ENCODE measurements at regions not wholly inside any gene's neighbourhood (a gene's known extent, or its start where the extent isn't known, plus 50 kb on each side); places are given as distances from the start of the nearest gene placed in this dataset.
"Not testable (repeated sequence)": the region's sequence is repeated elsewhere in the genome, so short reads cannot be mapped to it uniquely, and the experiment has no call there.

DNA sequence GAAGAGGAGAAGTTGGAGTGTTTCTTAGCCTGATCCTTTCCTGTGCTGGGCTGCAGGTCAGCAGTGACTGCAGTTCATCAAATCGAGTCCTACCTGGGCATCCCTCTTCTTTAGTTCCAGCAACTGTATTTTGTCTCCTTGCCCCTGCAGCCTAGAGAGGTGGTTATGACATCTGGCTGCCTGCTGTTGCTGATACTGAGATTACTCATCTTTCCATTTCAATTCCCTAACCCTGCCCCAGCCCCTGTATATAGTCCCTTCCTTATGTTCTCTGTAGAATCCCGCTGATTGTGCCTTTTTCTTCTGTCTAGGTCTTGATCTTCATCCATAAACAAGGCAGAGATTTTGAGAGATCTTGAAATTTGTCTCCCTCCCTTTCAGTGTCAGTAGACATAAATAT, 393.3 kb downstream of the EDEM1 start:
- DNase-seq (no peak), ATAC-seq (no peak)
- Mint-ChIP-seq H3K4me3 (no peak overlapping the region), H3K9me3 (no peaks in the 10 kb centered on the region), H3K4me1 (no peaks in the 10 kb centered on the region), H3K27ac (peak overlapping the region in 1 of 2 donors; percentile 49), H3K27me3 (no peaks in the 10 kb centered on the region)

DNA sequence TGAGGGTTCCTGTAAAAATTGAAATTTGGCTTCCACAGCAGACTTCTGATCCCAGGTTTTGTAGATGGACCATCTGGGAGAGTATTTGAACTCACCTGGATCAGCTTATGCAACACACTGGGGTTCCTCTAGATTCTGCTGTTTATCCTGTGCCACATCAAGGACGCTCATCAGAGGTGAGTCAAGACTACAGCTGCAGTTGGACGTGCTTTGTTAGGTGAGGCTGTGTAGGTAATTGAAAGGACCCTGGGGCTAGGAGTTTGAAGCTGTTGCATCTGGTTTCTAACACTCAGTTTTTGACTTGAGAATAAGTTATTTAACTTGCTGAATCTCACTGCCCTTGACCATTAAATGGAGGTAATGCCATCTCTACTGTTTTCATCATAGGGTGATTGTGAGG, 394.2 kb downstream of the EDEM1 start:
- Mint-ChIP-seq H3K9me3 (no peaks in the 10 kb centered on the region), H3K4me1 (no peaks in the 10 kb centered on the region), H3K27ac (no peak overlapping the region), H3K27me3 (no peaks in the 10 kb centered on the region), H3K4me3 (no peak overlapping the region)
- ATAC-seq: no peak
- DNase-seq: no peak

DNA sequence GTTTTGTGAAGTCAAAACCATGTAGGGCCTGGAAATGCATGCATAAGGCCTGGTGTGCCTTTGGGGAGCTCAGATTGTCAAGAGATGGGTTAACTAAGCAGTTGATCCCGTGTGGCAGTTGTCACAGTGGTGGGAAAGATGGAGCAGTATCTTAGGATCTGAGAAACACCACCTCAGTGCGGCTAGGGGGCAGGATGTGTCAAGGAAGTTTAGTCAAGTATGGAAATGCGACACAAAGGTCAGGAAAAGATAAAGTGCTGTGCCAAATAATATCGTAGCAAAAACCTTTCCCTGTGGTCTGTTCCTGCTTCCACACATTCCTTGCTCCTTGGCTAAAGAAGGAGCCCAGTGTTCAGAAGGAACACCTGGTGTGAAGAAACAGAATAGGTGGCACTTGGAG, 396.4 kb downstream of the EDEM1 start:
- no peak for DNase-seq
- no peaks in the 10 kb centered on the region for H3K9me3 Mint-ChIP-seq
- ATAC-seq: no peak
- H3K4me1 Mint-ChIP-seq: no peaks in the 10 kb centered on the region
- H3K27me3 Mint-ChIP-seq: no peaks in the 10 kb centered on the region
- no peak overlapping the region for H3K4me3 Mint-ChIP-seq
- no peak overlapping the region for H3K27ac Mint-ChIP-seq

DNA sequence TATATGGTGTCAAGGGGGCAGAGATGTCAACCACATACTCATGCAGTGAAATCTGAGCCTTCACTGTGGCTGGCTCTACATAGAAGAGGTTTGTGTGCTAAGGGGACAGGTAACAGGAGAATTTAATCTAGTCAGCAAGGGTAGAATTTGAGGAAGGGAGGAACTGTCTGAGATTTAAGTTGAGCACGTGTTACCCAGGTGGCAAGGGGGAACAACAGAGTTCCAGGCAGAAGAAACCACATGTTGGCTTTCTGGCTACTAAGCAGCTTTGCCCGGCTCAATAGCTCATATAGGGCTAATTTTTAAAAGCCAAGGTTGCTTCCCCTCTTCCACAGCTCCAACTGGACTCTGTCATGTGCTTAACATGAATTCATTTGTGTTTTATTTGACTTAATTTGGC, 397.6 kb downstream of the EDEM1 start:
- no peak overlapping the region for H3K27ac Mint-ChIP-seq
- H3K9me3 Mint-ChIP-seq: no peaks in the 10 kb centered on the region
- no peaks in the 10 kb centered on the region for H3K4me1 Mint-ChIP-seq
- DNase-seq (no peak), ATAC-seq (no peak)
- H3K27me3 Mint-ChIP-seq: no peaks in the 10 kb centered on the region
- no peak overlapping the region for H3K4me3 Mint-ChIP-seq

GRCh38 chr3:5606884-5607472, 419.5 kb downstream of the EDEM1 start:
- Mint-ChIP-seq H3K27ac (no peak overlapping the region), H3K4me1 (no peaks in the 10 kb centered on the region)

GRCh38 chr3:5607581-5607980, 420.1 kb downstream of the EDEM1 start:
- no peak for ATAC-seq
- no peak overlapping the region for H3K4me3 Mint-ChIP-seq
- H3K27me3 Mint-ChIP-seq: no peaks in the 10 kb centered on the region
- no peaks in the 10 kb centered on the region for H3K4me1 Mint-ChIP-seq
- DNase-seq: no peak
- no peak overlapping the region for H3K27ac Mint-ChIP-seq
- H3K9me3 Mint-ChIP-seq: peaks cover 5 to 18% of the 10 kb centered on the region in 2 donors

More at GRCh38 chr3:5606884-5607472, 419.5 kb downstream of the EDEM1 start:
- peaks cover 11 to 22% of the 10 kb centered on the region in 2 donors for H3K9me3 Mint-ChIP-seq
- no peaks in the 10 kb centered on the region for H3K27me3 Mint-ChIP-seq
- no peak for DNase-seq
- ATAC-seq: no peak
- no peak overlapping the region for H3K4me3 Mint-ChIP-seq

DNA sequence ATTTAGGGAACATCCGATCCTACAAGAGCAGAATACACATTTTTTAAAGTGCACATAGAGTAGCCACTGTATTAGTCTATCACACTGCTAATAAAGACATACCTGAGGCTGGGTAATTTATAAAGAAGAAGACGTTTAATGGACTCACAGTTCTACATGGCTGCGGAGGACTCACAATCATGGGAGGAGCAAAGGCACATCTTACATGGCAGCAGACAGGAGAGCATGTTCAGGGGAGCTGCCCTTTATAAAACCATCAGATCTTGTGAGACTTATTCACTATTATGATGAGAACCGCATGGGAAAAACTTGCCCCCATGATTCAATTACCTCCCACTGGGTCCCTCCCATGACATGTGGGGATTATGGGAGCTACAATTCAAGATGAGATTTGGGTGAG, 421.5 kb downstream of the EDEM1 start:
- H3K9me3 Mint-ChIP-seq, H3K4me1 Mint-ChIP-seq, H3K27ac Mint-ChIP-seq, DNase-seq, H3K27me3 Mint-ChIP-seq, H3K4me3 Mint-ChIP-seq, ATAC-seq: not testable (repeated sequence)

GRCh38 chr3:5613599-5613998, 426.1 kb downstream of the EDEM1 start:
- Mint-ChIP-seq H3K27me3 (no peaks in the 10 kb centered on the region), H3K9me3 (peaks cover 0 to 8% of the 10 kb centered on the region in 2 donors), H3K27ac (no peak overlapping the region), H3K4me3 (no peak overlapping the region), H3K4me1 (no peaks in the 10 kb centered on the region)
- ATAC-seq (no peak), DNase-seq (no peak)

DNA sequence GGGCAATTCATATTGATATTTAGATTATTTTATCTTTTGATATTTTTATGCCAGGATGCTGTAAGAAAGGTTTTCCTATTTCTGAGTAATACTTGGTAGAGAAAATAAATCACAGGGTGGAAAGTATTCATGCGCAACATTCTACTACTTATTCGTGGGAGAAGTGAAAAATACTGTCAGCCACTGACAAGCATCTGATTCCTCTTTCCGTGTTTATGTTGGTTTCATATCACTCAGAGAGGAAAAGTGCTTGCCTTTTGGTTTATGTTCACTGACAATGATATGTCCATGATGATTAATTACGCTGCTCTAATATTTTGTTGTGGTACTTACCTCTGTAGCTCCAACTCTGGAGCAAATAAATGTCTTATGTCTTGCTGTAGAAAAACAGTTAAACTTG, 429.4 kb downstream of the EDEM1 start:
- ATAC-seq (no peak), DNase-seq (no peak)
- Mint-ChIP-seq H3K4me3 (no peak overlapping the region), H3K27me3 (no peaks in the 10 kb centered on the region), H3K9me3 (peaks cover 0 to 5% of the 10 kb centered on the region in 2 donors), H3K4me1 (no peaks in the 10 kb centered on the region), H3K27ac (no peak overlapping the region)

GRCh38 chr3:5618170-5618569, 430.7 kb downstream of the EDEM1 start:
- peaks cover 0 to 5% of the 10 kb centered on the region in 2 donors for H3K9me3 Mint-ChIP-seq
- H3K4me1 Mint-ChIP-seq: no peaks in the 10 kb centered on the region
- H3K4me3 Mint-ChIP-seq: no peak overlapping the region
- no peak overlapping the region for H3K27ac Mint-ChIP-seq
- ATAC-seq (no peak), DNase-seq (no peak)
- H3K27me3 Mint-ChIP-seq: no peaks in the 10 kb centered on the region

DNA sequence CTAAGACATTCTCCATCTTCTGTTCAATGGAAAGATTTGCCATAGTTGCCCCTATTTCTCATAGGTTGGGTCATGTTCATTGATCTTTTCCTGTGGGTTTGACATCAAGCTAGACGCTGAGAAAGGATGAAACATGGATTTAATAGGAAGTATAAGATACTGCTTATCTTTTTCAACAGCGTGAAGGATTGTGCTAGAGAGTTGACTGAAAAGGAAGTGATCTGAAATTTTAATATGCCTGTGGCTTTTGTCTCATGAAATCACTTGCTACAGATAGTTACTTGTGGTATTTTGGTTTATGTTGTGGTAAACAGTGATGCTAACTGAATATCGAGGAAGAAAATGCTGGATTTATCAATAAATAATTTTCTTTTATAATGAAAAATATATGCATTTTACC, 442.9 kb downstream of the EDEM1 start:
- no peak for DNase-seq
- Mint-ChIP-seq H3K27ac (no peak overlapping the region), H3K4me3 (no peak overlapping the region), H3K27me3 (no peaks in the 10 kb centered on the region), H3K4me1 (no peaks in the 10 kb centered on the region), H3K9me3 (no peaks in the 10 kb centered on the region)
- no peak for ATAC-seq

DNA sequence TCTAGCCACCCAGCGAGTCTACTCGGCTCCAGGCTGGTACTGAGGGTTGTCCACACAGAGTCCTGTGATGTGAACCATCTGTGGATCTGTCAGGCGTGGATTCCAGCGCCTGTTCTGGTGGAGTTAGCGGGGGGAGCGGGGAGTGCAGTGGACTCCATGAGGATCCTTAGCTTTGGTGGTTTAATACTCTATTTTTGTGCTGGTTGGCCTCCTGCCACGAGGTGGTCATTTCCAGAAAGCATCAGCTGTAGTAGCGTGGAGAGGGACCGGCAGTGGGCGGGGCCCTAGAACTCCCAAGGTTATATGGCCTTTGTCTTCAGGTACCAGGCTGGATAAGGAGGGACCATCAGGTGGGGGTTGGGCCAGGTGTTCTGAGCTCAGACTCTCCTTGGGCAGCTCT, 446.5 kb downstream of the EDEM1 start:
- peaks cover 0 to 7% of the 10 kb centered on the region in 2 donors for H3K9me3 Mint-ChIP-seq

GRCh38 chr3:5634411-5634810, 446.9 kb downstream of the EDEM1 start:
- Mint-ChIP-seq H3K4me1 (no peaks in the 10 kb centered on the region), H3K9me3 (peaks cover 0 to 11% of the 10 kb centered on the region in 2 donors), H3K27me3 (no peaks in the 10 kb centered on the region), H3K4me3 (no peak overlapping the region), H3K27ac (no peak overlapping the region)
- no peak for ATAC-seq
- DNase-seq: no peak

More for the DNA sequence above, 446.5 kb downstream of the EDEM1 start:
- ATAC-seq (no peak), DNase-seq (no peak)
- Mint-ChIP-seq H3K4me3 (no peak overlapping the region), H3K27me3 (no peaks in the 10 kb centered on the region), H3K27ac (no peak overlapping the region), H3K4me1 (no peaks in the 10 kb centered on the region)

GRCh38 chr3:5635746-5636145, 448.2 kb downstream of the EDEM1 start:
- H3K9me3 Mint-ChIP-seq: peaks cover 0 to 13% of the 10 kb centered on the region in 2 donors
- no peak overlapping the region for H3K4me3 Mint-ChIP-seq
- no peak overlapping the region for H3K27ac Mint-ChIP-seq
- no peaks in the 10 kb centered on the region for H3K27me3 Mint-ChIP-seq
- H3K4me1 Mint-ChIP-seq: no peaks in the 10 kb centered on the region
- no peak for DNase-seq
- no peak for ATAC-seq

DNA sequence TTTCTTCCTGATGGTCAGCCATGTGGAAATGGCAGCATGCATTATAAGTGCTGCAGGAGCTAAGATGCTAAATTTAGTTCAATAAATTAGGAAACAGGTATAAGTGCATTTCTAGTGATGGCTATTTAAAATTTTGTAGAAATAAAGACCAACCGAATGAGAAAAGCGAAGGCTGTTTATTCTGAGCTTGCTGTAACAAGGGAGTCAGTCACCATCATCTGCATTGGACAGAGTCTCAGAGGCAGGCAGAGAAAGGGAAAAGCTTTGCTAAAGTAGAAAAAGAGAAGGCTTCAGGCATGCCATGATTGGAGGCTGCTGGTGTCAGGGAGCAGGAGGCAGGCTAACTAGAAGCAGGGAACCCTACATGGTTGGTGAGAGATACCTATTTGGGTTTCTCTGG, 451.0 kb downstream of the EDEM1 start:
- H3K4me3 Mint-ChIP-seq: no peak overlapping the region
- no peaks in the 10 kb centered on the region for H3K27me3 Mint-ChIP-seq
- H3K27ac Mint-ChIP-seq: no peak overlapping the region
- DNase-seq: no peak
- no peaks in the 10 kb centered on the region for H3K4me1 Mint-ChIP-seq
- no peak for ATAC-seq
- H3K9me3 Mint-ChIP-seq: peaks cover 0 to 20% of the 10 kb centered on the region in 2 donors

- ATAC-seq: no peak
These were observed 457.5 kb downstream of the EDEM1 start for GRCh38 chr3:5644773-5645670.

More at GRCh38 chr3:5644773-5645670, 457.5 kb downstream of the EDEM1 start:
- no peak overlapping the region for H3K4me3 Mint-ChIP-seq
- H3K27me3 Mint-ChIP-seq: no peaks in the 10 kb centered on the region
- H3K4me1 Mint-ChIP-seq: no peaks in the 10 kb centered on the region
- peaks cover 4 to 15% of the 10 kb centered on the region in 2 donors for H3K9me3 Mint-ChIP-seq
- H3K27ac Mint-ChIP-seq: no peak overlapping the region
- no peak for DNase-seq
